ENCODE measurements at regions not wholly inside any gene's neighbourhood (a gene's known extent, or its start where the extent isn't known, plus 50 kb on each side); places are given as distances from the start of the nearest gene placed in this dataset.

DNA sequence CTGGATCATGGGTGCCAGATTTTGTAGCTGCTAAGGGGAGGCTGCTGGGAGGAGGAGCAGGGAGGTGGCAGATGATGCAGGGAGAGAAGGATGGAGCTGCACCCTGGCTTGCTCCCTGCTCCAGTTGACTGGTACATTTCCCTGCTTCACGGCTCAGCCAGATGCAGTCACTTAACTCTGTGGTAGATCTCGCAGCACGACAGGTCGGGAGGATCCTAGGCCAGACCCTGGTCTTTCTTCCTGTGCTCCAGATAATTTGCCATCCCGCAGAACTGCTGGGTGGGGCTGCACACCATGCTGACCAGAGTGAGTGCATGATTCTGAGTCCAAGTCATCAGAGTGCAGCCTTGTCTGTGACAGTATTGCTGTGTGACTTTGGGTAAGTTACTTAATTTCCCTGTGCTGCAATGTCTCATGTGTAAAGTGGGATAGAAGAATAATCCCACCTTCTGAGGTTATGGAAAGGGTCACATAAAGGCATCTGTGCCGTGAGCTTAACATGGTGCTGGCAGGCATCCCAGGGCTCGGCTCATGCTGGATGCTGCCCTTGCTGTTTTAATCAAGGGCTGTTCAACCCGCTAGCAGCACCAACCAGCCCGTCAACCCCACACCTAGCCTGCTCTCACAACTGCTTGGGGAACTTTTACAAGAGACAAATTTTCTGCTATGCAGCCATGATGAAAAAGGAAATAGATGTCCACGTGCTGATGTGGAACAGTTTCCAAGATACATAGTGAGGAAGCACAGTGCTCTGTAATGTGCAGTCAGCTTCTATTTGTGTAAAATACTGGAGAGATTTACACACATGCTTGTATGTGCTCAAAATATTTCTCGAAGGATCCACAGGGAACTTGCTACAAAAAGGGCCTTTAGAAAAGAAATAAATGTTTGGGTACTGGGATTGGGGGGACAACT is 257.9 kb downstream of the CDH26 start:
- peak; percentile 62 for DNase-seq

DNA sequence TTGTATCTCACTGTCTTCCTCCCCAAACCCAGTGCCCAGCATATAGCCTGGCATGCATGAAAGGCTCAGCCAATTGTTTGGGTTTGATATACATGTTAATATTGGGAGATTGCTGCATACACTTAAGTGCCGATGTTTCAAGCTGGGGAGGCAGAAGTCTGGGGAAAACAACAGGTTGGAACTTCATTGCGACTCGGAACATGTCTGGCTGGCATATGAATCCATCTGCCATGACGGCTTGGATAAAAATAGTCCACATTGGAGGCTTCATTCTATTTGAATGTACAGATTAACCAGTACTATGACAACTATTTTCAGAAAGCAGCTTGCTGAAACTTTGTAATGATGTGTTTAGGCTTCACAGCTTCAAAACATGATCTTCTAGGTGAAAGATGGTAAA is 261.0 kb downstream of the CDH26 start:
- no peak for DNase-seq

DNA sequence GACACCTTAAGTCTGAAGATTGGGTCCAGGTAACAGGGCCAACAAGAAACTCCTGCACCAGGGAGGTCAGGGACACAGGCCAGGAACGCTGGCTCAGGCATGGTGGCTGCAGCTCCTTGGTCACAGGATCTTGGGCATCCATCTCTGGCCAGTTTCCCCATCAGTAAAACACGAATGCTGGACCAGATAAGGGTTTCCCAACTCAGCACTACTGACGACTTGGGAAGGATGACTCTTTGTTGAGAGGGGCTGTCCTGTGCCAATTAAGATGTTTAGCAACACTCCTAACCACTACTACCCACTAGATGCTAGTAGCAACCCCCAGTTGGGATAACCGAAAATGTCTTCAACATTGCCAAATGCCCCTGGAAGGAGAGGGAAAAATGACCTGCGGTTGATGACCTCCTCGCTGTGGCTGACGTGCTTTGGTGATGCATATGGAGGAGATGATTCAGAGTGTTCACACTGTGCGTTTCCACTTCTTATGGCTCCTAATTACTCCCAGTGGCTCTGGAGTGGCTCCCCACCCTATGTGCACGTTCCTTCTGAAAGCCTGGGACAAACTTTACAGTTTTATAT is 261.9 kb downstream of the CDH26 start:
- no peak for DNase-seq

DNA sequence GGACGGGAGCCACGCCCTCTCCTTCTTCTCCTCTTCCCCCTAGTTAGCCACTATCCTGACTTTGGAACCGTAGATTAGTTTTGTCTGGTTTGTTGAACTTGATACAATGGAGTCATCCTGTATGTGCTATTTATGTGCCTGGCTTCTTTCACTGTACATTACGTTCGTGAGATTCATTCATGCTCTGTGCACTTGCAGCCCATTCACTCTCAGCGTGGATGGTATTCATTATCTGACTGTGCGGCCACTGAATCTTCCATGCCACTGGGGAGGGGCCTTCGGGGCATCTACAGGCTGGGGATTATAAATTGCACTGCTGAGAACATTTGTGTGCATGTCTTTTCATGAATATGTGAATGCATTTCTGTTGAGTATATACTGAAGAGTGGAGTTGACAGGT is 262.5 kb downstream of the CDH26 start:
- no peak for DNase-seq

DNA sequence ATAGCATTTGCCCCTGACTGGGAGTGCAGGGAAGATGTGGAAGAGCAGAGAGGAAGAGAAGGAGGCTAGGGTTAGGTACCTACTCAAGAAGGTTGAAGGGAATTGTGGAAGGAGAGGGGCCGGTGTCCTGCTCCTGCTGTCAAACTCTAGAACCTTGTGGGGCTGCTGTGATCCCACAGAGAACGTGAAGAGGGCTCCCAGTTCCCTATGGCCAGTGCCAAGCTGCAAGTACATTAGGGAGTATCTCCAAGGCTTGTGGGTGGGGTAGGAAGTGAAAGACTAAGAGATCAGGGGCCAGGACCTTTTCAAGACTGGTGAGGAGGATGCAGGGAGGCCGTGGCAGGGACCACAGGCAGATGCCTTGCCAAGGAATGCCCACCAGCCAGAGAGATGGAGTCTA is 263.4 kb downstream of the CDH26 start:
- DNase-seq: no peak

DNA sequence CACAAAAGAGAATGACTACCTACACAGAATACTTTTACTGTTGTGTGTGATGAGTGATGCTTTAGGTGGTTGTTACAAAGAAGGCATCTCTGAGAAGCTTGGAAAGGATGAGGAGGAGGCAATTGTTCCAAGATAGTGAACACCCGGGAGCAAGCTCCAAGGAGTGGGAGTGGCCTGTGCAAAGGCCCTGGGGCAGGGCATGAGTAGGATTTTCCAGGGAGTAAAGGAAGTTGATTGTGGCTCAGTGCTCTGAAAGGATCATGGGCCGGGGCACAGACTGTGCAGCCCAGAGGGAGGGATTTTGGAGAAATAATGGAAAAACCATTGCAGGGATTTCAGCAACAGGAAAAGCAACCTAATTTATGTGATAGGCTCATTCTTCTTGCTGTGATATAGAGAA is 264.3 kb downstream of the CDH26 start:
- DNase-seq: no peak

DNA sequence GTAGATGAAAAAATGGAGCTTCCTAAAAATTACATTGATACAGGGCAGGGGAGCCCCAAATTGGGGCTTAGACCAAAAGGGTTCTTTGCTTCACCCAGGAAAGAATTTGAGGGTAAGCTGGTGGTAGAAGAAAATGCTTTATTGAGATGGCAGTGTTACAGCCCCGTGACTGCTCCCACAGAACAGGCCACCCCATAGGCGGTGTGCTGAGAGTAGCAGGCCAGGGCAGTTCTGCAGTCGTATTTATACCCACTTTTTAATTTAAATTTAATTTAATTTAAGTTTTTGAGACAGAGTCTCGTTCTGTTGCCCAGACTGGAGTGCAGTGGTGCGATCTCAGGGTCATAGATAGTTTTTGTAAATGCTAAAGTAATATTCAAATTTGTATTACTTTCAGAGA is 265.0 kb downstream of the CDH26 start:
- no peak for DNase-seq

DNA sequence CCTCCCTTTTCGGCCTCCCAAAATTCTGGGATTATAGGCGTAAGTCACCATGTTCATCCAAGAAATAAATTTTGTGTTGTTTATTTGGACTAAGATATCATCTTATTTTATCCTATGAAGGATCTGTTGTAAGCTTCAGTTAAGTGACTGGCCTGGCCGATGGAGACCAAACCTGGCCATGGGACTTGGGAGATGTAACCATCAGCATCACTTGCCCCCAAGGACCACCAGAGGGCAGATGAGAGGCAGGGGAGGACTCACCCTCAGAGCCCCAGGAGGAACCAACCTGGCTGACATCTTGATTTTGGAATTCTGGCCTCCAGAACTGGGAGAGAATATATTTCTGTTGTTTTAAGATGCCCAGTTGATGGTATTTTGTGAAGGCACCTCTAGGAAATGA is 266.7 kb downstream of the CDH26 start:
- no peak for DNase-seq

DNA sequence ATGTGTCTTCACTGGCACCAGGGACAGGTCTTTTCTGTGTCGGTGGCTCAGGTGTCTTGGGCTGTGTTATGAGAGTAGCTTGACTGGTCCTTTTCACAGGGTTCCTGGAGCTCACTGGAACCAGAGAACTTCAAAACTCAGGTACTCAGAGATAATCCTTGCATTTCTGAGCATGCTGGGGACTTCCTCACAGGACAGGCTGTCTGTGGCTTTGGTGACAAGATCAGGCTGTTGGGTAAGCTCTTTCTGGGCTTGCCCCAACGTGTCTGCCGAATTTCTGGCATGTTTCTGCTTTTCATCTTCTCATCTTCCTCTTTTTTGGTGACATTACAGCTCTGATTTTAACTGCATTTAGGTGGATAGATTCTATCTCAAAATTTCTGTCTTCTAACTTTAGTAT is 270.0 kb downstream of the CDH26 start:
- DNase-seq: no peak

DNA sequence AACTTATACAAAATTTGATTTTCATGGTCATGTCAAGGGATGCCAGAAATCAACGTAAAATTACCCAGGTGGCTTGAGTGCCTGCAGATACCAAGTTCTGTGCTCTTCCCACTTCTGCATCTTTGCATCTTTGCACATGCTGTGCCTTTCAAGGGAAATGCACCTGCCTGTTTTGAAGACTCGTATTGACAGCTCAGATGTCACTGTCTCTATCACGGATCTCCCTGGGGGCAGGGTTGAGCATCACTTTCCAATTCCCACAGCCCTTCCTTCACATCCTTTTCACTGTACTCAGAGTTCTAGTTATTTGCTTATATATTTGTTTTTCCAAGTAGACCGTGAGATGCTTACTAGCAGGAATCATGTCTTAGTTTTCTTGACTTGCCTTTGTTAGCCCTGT is 274.2 kb downstream of the CDH26 start:
- peak; percentile 18 for DNase-seq

DNA sequence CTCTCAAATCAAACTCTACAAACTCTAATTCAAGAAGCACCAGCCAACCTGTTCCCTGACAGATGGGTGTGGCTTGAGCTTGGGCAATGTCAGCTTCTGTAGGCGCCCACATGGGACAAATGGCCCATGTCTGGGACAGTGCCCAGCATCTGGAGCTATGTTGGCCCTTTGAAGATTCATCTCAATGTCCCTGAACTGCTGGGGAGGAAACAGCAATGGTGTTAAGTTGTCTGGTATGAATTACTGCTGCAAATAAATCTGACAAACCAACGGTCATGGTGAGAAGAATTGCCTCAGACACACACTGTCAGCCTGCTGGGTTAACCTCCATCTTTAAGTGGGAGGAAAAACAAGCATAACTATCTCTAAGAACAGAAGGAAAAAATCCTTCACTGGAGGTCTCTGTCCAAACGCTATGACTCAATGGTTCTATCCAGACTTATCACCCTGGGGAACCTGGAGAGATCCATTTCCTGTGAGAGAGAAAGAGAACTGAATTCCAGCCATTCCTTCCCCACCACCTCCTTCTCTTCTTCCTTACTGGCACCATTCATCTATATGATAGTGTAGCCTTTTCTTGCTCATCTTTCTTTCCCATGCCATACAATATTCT is 274.9 kb downstream of the CDH26 start:
- no peak for DNase-seq

DNA sequence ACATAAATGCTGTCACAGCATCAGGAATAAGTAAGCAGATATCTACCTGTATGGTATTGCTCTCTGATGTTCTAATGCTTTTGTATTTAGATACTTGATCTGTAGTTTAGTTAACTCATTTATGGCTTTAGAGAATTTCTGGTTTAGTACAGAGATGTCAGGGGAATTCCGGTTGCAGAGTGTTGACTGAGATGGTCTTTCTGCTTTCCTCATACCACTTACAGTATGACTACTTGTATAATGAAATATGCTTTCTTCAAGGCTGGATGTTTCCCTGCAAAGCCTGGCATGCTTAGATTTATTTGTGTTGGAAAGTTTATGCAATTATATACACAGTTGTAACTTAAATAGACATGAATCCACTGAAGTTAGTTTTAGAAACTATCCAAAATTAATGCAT is 278.4 kb downstream of the CDH26 start:
- DNase-seq: no peak

DNA sequence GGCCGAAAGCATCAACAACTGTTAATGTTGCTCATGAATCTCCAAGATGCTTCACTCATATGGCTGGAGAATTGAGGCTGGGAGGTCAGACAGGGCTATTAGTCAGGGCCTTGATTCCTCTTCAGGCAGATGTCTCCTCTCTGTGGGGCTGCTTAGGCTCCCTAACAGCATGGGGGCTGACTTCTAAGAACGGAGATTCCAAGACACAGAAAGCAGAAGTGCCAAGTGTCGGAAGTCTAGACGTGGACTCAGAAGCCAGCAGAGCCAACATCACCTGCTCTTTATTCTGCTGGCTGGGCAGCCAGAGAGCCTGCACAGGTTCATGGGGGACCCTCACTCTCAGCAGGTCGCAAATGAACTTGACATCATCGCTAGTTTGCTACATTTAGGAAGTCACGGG is 279.8 kb downstream of the CDH26 start:
- DNase-seq: no peak

DNA sequence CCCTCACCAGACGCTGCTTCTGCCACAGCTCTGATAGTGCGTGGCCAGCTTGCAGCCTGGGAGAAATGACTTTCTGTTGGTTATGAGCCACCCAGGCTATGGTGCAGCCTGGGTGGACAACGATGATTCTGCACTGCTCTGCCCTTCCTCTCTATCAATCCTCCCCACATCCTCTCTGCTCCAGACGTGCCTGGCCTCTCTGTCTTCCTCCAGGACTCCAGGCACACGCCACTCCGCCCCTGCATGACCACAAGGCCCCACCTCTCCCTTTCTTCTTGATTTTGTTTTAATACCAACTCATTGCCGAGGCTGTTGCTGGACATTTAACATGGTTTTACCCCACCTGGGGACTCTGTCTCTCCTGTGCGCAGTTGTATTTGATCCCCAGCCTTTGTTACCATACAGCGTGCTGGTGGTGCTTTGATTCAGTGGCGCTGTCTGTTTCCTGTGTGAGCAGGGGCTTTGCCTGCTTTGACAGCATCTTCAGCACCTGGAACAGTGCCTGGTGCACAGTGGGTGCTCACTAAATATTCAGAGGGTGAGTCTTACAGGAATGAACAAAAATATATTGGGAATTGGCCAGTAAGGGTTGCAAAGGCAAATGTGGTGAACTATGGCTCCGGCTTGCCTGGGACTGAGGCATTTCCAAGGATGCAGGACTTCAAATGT is 280.9 kb downstream of the CDH26 start:
- DNase-seq: no peak

DNA sequence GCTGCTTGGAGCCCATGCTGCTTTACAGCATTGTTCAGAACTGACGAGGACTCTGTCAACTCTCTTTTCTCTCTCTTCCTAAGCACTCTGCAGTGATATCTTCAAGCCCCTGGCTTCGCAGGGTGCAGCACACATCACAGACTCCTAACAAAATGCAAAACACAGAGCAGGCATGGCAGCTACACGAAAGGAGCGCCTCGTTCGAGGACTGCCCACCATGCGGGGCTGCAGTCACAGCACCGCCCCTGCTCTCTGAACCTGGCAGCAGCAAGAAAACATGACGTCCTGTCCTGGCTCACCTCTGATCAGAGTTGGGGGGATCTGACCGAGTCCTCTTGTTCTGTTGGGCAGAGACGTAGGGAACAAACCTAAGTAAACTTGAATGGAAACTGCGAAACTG is 281.7 kb downstream of the CDH26 start:
- DNase-seq: no peak

DNA sequence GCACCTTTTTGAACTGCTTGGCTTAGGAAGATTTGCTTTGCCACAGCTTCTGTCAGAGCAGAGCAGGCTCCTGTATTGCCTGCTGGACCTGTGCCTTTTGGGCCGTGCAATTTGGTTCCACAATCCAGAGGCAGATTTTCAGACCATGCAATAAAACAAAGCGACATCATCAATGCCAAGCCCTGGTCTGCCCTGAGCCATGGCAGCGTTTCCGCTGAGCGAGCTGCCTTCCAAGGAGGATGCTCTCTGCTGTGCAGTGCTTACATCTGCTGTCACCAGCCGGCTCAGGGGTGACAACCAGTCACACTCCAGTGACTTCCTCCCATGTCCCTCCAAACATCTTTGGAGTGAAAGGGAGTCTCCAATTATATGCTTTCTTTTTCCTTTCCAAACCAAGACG is 282.2 kb downstream of the CDH26 start:
- no peak for DNase-seq

DNA sequence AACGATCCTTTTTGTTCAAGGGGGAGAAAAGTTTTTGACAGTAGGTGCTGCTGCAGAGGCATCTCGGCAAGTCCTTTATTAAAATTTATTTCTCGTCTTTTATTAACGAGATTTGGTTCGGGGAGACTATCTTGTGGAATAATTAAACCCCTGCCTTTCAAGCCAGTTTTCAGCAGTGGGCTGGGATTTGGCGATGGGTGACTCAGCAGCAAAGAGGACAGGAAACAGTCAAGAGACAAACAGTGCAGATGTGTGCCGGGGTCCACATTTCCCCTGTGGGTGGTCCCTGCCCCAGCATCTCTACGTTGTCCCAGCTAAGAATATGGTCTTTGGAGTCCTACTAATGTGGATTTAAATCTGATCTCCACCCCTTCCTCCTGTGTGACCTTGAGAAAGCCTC is 282.8 kb downstream of the CDH26 start:
- no peak for DNase-seq

DNA sequence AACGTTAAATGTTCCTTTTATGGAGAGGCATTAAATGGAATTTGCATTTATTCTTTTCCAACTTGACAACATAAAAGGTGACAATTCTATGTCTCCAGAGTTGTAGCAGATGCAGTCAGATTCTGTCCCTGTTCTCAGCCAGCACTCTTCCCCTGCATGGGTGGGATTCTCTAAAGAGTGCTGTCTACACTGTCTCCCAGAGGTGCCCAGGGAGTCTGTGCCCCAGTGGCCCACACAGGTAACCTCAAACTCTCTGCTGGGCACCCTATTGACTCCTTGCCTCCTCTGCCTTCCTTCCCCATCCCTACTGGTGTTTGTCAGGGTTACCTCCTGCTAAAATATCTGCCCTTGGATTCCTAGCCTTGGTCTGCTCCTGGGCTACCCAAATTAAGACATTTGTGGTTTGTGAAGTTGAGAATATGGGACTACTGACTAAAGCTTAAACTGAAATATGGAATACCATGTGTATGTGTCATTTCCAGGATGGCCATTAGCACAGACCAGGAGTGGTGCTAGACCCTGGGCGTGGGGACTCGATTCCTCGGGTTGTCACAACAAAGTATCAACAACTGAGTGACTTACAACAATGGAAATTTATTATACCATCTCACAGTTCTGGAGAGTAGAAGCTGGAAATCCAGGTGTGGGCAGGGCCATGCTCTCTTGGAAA is 284.7 kb downstream of the CDH26 start:
- no peak for DNase-seq

DNA sequence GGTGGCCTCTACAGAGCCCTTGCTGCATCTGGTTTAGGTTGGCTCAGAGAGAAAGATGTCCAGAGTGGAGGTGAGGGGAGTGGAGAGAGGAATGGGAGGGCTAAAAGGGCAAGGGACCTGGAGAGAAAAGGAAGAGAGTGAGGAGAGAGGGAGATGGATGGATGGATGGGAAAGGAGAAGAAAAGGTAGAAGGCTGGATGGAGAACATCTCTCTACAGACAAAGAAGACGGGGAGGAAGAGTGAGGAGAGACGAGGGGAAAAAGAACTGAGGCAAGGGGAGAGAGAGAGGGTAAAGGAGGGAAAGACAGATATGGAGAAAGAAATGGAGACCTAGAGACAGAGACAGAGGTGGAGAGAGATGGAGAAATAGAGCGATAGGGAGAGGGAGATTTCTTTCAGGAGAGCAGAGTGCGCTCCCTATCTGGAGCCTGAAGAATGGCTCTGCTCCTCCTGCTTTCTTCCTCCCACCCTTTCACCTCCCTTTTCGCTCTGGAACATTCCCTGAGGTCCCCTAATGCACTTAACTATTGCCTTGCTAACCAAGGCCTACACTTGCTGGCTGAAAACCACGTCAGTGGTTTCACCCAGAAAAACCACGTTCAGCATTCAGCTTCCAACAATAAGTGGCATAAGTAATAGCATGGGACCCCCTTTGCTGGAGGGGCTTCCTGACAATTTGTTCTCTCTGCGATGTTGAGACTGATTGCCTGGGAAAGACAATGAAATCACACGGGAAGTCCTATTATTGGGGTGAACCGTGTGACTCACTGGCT is 286.3 kb downstream of the CDH26 start:
- DNase-seq: no peak

DNA sequence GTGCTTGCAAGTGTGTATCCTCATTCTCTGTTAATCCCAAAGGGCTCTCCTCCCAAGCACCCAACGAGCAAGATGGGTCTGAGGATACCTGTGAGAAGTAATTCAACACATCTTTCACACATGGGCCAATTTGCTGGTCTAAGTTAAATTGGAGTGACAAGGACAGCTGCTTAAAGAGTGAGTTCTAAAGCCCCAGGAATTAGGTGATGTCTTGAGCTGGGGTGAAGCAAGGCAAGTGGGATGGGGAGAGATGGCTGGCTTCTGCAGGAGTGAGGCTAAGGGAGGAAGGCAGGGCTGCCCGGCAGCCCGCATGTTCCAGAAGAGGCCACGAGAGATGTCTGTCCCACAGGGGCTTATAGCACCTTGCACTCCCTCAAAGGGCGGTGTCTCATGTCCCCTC is 288.5 kb downstream of the CDH26 start:
- DNase-seq: no peak

DNA sequence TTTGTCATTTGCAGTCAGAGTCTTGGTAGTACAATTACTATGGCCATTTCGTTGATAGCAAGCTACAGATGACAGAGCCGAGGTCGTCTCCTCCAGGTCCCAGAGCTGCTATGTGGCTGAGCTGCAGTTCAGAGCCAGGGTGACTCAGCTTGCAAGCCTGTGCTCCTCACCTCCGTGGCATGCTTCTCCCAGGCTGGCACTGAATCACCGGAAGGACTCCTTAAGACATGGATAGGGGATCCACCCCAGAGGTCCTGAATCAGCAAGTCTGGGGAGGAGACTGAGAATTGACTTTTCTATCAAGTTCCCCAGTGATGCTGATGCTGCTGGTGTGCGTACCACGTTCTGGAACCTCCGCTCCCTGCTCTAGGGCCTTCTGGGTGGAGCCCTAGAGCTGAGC is 291.2 kb downstream of the CDH26 start:
- DNase-seq: no peak

DNA sequence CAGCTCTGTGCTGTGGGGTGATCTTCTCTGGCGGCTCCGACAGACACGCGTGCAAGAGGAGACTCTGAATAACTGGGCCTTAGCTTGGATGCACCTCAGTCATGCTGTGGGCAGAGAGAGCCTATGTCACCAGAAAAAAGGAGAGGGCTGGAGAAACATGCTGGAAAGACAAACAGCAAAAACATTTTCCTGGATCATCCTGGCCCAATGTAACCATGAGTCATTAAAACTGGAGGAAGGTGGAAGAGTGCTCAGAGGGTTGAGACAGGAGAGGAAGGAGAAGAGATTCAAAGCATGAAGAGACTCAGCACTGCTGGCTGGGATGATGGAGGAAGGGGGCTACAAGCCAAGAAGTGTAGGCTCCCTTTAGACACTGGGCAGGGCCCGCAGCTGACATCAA is 292.0 kb downstream of the CDH26 start:
- no peak for DNase-seq
